ENCODE measurements at regions not wholly inside any gene's neighbourhood (a gene's known extent, or its start where the extent isn't known, plus 50 kb on each side); places are given as distances from the start of the nearest gene placed in this dataset.

GRCh38 chrX:25275159-25275558 lies 259.4 kb upstream of the ARX start:
- TF ChIP-seq ZNF670 (tag by site-specific recombination; IDR thresholded peaks at IDR 0.05; ENCODE audit: low read depth): no peak
- TF ChIP-seq PRDM10 (tag by site-specific recombination; IDR thresholded peaks at IDR 0.05): no peak
